Coronary artery (tissue), 2 donors: ENCODE measurements at regions not wholly inside any gene's neighbourhood (a gene's known extent, or its start where the extent isn't known, plus 50 kb on each side); places are given as distances from the start of the nearest gene placed in this dataset.

Experiments
- DNase-seq: peaks from one replicate; pipeline ENCODE4 v3.0.0-alpha.2; 2017; ENCODE audit warnings: low spot score
- H3K27ac ChIP-seq, 2 donors: fragments of 200-600 bp; sonication (generic); one replicate each; pipeline ENCODE4 v1.5.1; 2016 to 2019
- H3K4me3 ChIP-seq: fragments of 200-600 bp; sonication (generic); 2 replicates; pipeline ENCODE4 v1.5.1; 2016; ENCODE audit warnings: mild to moderate bottlenecking, moderate library complexity
- CTCF ChIP-seq: fragments of 200-600 bp; sonication (generic); IDR thresholded peaks from one replicate; pipeline ENCODE4 v1.5.1; 2019; ENCODE audit warnings: antibody characterized with exemption

- no peak for DNase-seq
- H3K27ac ChIP-seq: no peak overlapping the region
- no peak overlapping the region for H3K4me3 ChIP-seq
- TF ChIP-seq CTCF: no peak
Observed at GRCh38 chr16:85324488-85324887, 212.2 kb upstream of the CIBAR2 start.

DNA sequence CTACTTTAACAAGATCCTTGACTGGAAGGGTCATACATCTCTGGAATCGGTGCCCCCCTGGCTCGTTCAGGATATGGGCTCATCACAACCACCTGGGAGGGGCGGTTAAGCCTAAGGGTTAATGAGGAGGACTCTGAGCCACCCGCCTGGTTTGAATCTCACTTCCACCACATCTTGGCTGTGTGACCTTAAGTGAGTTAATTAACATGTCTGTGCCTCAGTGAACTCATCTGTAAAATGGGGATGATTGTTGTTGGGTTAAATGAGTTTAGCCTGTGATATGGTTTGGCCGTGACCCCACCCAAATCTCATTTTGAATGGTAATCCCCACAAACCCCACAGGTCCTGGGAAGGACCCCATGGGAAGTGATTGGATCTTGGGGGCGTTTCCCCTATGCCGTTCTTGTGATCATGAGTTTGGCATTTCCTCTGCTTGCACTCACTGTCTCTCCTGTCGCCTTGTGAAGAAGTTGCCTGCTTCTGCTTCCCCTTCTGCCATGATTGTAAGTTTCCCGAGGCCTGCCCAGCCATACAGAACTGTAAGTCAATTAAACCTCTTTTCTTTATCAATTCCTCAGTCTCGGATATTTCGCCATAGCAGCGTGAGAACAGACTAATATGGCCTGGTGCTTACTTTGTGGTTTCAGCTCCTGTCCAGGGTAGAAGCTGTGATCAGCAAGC, 214.0 kb upstream of the CIBAR2 start:
- no peak overlapping the region for H3K27ac ChIP-seq
- no peak for DNase-seq
- TF ChIP-seq CTCF: no peak
- no peak overlapping the region for H3K4me3 ChIP-seq

DNA sequence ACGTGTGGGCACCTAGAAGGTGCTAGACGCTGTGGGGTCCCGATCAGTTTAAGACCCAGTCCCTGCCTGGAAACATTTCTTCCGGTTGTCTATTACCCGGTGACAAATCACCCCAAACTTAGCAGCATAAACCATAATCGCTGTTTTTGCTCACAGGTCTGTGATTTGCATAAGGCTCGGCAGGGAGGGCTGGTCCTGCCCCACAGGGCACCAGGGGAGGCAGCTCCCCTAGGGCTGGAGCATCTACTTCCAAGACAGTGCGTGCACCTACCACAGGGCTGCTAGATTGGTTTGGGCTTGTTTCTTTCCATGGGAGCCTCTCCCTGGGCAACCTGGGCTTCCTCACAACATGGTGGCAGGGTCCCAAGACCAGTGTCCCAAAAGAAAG, 214.5 kb upstream of the CIBAR2 start:
- Histone ChIP-seq H3K4me3 (no peak overlapping the region), H3K27ac (no peak overlapping the region)
- no peak for TF ChIP-seq CTCF
- no peak for DNase-seq

DNA sequence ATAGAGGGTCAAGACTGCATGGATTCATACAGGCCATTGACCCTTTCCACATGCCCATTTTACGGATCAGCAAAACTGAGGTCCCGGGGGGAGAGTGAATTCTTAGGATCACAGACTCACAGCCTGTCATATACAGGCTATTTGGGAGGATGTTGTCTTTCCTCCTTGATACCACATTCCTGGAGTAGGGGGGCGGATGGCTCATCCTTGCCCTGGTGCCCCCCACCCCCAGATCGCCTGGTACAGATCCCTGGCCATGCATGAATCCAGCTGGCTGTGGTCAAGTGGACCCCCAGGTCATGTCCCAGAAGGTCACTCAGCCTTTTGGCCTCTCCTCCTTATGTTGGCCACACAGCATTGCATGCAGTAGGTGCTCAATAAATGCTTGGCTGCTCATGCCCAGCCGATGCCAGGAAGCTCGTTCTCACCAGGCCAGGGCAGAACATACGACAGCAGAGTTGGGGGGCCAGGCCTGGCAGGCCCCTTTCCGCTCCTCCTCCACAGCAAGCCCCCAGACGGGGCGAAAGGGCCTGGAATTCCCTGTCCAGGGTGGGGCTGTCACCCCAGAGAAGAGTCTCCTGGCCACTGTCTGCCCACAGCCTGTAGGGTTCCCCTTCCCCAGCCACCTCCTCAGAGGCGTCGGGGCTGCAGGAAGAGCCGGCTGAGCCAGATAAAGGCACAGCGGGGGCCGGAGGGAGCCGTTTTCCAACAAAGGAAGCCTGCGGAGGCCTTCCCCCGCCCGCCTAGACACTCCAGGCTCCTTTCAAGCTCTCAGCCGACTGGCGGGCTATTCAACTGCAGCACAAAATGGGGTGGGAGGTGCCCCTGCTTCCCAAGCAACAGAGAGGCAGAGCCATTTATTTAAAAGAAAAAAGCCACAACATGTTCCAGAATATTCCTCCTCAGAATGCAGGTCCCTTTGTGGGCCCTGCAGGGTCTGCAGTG, 215.7 kb upstream of the CIBAR2 start:
- no peak for TF ChIP-seq CTCF
- Histone ChIP-seq H3K4me3 (peak overlapping the region; percentile 28), H3K27ac (no peak overlapping the region)
- DNase-seq: no peak

GRCh38 chr16:85328676-85329058, 216.4 kb upstream of the CIBAR2 start:
- DNase-seq: no peak
- no peak for TF ChIP-seq CTCF
- Histone ChIP-seq H3K4me3 (peak overlapping the region; percentile 28), H3K27ac (no peak overlapping the region)

DNA sequence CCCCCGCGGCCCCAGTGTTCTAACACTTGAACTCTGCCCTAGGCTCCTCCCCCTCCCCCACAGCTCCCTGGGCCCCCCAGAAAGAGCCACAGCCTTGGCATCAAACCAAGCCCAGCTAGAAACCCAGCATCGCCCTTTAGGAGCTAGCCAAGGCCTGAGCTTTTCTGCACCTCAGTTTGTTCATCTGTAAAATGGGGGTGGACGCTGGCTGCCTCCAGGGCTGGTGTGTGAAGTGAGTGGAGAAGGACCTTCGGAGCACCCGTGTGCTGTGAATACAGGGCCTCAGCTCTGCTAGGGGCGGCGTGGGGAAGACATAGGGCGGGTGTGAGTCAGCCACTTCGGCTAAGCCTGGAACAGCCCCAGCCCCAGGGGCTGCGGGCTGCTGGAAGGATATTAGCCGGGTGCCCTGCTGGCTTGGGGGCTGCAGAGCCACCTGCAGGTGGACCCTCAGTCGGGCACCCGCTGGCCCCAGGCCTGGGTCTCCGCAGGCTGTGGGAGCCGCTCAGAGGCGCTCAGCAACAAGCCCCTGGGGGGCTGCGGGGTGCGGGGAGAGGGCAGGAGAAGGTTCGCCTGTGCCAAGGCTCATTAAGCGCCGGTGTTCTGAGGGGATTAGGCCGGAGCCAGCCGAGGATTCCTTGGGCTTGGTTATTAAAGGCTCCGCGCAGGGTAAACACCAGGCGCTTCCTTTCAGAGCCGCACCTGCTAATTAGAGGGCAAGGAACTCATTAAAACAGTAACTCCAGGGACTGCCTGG, 217.0 kb upstream of the CIBAR2 start:
- TF ChIP-seq CTCF: no peak
- no peak for DNase-seq
- Histone ChIP-seq H3K4me3 (no peak overlapping the region), H3K27ac (no peak overlapping the region)
